ENCODE measurements at regions not wholly inside any gene's neighbourhood (a gene's known extent, or its start where the extent isn't known, plus 50 kb on each side); places are given as distances from the start of the nearest gene placed in this dataset.

DNA sequence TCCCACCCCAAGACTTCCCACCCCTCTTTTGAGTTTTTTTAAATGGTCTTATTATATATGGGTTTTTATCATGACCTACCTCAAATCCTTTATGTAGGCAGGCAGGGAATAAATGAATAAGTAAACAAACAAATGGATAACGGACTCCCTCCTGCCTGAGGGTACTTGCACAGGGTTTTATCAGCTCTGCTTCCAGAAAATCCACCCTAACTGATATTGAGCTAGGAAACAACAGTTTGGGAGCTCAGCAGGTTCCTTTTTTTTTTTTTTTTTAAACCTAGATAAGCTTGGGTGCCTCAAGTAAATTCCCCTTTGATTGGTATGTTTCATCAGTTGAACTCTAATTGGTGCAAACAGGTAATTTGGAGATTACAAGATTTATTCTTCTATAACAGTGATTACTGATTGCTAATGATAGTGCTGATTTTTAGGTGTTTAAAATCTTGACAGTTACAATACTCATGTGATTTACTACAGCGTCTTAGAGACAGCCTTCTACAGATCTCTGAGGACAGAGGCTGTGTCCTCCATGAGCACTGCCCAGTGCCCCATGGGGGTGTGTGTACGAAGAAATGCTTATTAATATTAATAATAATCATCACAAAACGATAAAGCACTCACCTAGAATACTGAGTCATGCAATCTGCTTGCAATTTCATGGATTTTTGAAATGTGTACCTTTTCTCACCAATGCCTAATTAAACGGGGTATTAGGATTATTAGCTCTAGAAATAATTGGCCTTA is 347.4 kb downstream of the RRAGC start:
- Histone ChIP-seq H2AFZ (no peak overlapping the region), H3K4me1 (replicated peaks; ENCODE audit: insufficient read depth) (no peaks in the 10 kb centered on the region), H3F3A (ENCODE audit: insufficient read depth, low read depth) (no peaks in the 10 kb centered on the region), H3K36me3 (ENCODE audit: low read depth) (no peaks in the 10 kb centered on the region), H3K79me2 (ENCODE audit: low read depth) (no peaks in the 10 kb centered on the region), H3K4me2 (no peak overlapping the region), H3K9me3 (ENCODE audit: insufficient read depth, low read depth) (no peaks in the 10 kb centered on the region), H4K20me1 (ENCODE audit: insufficient read depth) (no peaks in the 10 kb centered on the region), H3K27ac (no peak overlapping the region), H3K4me3 (no peak overlapping the region), H3K27me3 (ENCODE audit: insufficient read depth, low read depth) (peaks cover 69% of the 10 kb centered on the region), H3K9me2 (ENCODE audit: insufficient read depth) (no peaks in the 10 kb centered on the region)
- intact Hi-C loops (cut with micrococcal nuclease; ENCODE audit: unreplicated experiment), result no loop called here
- POLR2A ChIA-PET (ENCODE audit: unreplicated experiment), result no interaction called here
- DNase-seq, result no peak
- CTCF ChIA-PET, result interaction anchor here (0.6 kb wide), 1 partner anchor 77 kb away, joined by 11 read pairs; no protein-coding TSS in a partner anchor
- TF ChIP-seq, protein P1, sequence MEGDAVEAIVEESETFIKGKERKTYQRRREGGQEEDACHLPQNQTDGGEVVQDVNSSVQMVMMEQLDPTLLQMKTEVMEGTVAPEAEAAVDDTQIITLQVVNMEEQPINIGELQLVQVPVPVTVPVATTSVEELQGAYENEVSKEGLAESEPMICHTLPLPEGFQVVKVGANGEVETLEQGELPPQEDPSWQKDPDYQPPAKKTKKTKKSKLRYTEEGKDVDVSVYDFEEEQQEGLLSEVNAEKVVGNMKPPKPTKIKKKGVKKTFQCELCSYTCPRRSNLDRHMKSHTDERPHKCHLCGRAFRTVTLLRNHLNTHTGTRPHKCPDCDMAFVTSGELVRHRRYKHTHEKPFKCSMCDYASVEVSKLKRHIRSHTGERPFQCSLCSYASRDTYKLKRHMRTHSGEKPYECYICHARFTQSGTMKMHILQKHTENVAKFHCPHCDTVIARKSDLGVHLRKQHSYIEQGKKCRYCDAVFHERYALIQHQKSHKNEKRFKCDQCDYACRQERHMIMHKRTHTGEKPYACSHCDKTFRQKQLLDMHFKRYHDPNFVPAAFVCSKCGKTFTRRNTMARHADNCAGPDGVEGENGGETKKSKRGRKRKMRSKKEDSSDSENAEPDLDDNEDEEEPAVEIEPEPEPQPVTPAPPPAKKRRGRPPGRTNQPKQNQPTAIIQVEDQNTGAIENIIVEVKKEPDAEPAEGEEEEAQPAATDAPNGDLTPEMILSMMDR (conservative IDR thresholded peaks at IDR 0.05), result no peak
- no peak for TF ChIP-seq EZH2 (IDR thresholded peaks at IDR 0.05; ENCODE audit: low read depth)
- BruUV-seq (replicated peaks), result no TSS peak

- DNase-seq, result no peak
- Histone ChIP-seq H3K27ac (no peak overlapping the region), H3K36me3 (ENCODE audit: low read depth) (no peaks in the 10 kb centered on the region), H3K9me2 (ENCODE audit: insufficient read depth) (no peaks in the 10 kb centered on the region), H3K9me3 (ENCODE audit: insufficient read depth, low read depth) (no peaks in the 10 kb centered on the region), H3K79me2 (ENCODE audit: low read depth) (no peaks in the 10 kb centered on the region), H3F3A (ENCODE audit: insufficient read depth, low read depth) (no peaks in the 10 kb centered on the region), H3K4me1 (replicated peaks; ENCODE audit: insufficient read depth) (no peaks in the 10 kb centered on the region), H3K4me3 (no peak overlapping the region), H3K27me3 (ENCODE audit: insufficient read depth, low read depth) (peaks cover 63% of the 10 kb centered on the region), H2AFZ (no peak overlapping the region), H4K20me1 (ENCODE audit: insufficient read depth) (no peaks in the 10 kb centered on the region), H3K4me2 (no peak overlapping the region)
- ChIA-PET POLR2A (ENCODE audit: unreplicated experiment) (no interaction called here), CTCF (no interaction called here)
- no TSS peak for BruUV-seq (replicated peaks)
- intact Hi-C loops (cut with micrococcal nuclease; ENCODE audit: unreplicated experiment), result no loop called here
- no peak for TF ChIP-seq EZH2 (IDR thresholded peaks at IDR 0.05; ENCODE audit: low read depth)
- TF ChIP-seq, protein P1 (conservative IDR thresholded peaks at IDR 0.05), result no peak
Observed at GRCh38 chr1:38508232-38508631, 351.3 kb downstream of the RRAGC start.

- no peaks in the 10 kb centered on the region for H3K9me2 ChIP-seq (ENCODE audit: insufficient read depth)
- POLR2A ChIA-PET (ENCODE audit: unreplicated experiment), result no interaction called here
- DNase-seq, result no peak
- H3K79me2 ChIP-seq (ENCODE audit: low read depth), result no peaks in the 10 kb centered on the region
- no peaks in the 10 kb centered on the region for H3F3A ChIP-seq (ENCODE audit: insufficient read depth, low read depth)
- H3K9me3 ChIP-seq (ENCODE audit: insufficient read depth, low read depth), result no peaks in the 10 kb centered on the region
- intact Hi-C loops (cut with micrococcal nuclease; ENCODE audit: unreplicated experiment), result no loop called here
- H3K4me2 ChIP-seq, result no peak overlapping the region
- H3K4me1 ChIP-seq (replicated peaks; ENCODE audit: insufficient read depth), result no peaks in the 10 kb centered on the region
- H3K27me3 ChIP-seq (ENCODE audit: insufficient read depth, low read depth), result peaks cover 61% of the 10 kb centered on the region
- TF ChIP-seq EZH2 (IDR thresholded peaks at IDR 0.05; ENCODE audit: low read depth), result no peak
- TF ChIP-seq, protein P1 (conservative IDR thresholded peaks at IDR 0.05), result no peak
- H4K20me1 ChIP-seq (ENCODE audit: insufficient read depth), result no peaks in the 10 kb centered on the region
- no TSS peak for BruUV-seq (replicated peaks)
- CTCF ChIA-PET, result no interaction called here
- no peaks in the 10 kb centered on the region for H3K36me3 ChIP-seq (ENCODE audit: low read depth)
- H2AFZ ChIP-seq, result no peak overlapping the region
- H3K4me3 ChIP-seq, result no peak overlapping the region
- no peak overlapping the region for H3K27ac ChIP-seq
Observed at GRCh38 chr1:38507563-38507962, 352.0 kb downstream of the RRAGC start.

Data from PC-9 (cell line).